Epithelial cell of esophagus (primary cell): ENCODE measurements at regions not wholly inside any gene's neighbourhood (a gene's known extent, or its start where the extent isn't known, plus 50 kb on each side); places are given as distances from the start of the nearest gene placed in this dataset.

Experiments
- DNase-seq: peaks from one replicate; pipeline ENCODE4 v3.0.0; 2010; ENCODE audit warnings: low read depth
- H3K4me3 ChIP-seq: 2 replicates; pipeline ENCODE4 v1.5.1; 2011; ENCODE audit warnings: mild to moderate bottlenecking, low read length, control low read depth
- TF ChIP-seq, protein P1 (sequence below): IDR thresholded peaks from 2 replicates; pipeline ENCODE4 v1.5.1; 2011; ENCODE audit warnings: low read depth, mild to moderate bottlenecking, low read length, control low read depth, inconsistent platforms; ENCODE audit not compliant: insufficient read depth; ENCODE audit errors: missing control alignments

DNA sequence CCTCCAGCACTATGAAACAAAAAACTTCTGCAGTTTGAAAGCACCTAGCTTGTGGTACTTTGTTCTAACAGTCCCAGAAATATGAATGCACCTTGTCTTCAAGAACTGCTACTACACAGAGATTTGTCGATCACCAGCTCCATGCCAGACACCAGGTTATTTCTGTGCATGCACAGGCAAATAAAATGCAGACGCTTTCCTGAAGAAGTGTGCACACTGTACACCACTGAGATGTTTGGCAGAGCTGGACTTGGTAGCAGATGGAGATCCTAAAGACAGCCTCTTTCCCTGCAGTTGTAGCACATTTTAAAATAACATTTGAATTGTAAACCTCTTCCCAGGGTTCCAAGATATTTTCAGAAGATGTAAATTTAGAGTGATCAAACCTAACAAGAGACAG is 730.0 kb downstream of the MTRR start:
- TF ChIP-seq, protein P1, sequence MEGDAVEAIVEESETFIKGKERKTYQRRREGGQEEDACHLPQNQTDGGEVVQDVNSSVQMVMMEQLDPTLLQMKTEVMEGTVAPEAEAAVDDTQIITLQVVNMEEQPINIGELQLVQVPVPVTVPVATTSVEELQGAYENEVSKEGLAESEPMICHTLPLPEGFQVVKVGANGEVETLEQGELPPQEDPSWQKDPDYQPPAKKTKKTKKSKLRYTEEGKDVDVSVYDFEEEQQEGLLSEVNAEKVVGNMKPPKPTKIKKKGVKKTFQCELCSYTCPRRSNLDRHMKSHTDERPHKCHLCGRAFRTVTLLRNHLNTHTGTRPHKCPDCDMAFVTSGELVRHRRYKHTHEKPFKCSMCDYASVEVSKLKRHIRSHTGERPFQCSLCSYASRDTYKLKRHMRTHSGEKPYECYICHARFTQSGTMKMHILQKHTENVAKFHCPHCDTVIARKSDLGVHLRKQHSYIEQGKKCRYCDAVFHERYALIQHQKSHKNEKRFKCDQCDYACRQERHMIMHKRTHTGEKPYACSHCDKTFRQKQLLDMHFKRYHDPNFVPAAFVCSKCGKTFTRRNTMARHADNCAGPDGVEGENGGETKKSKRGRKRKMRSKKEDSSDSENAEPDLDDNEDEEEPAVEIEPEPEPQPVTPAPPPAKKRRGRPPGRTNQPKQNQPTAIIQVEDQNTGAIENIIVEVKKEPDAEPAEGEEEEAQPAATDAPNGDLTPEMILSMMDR: no peak
- no peak overlapping the region for H3K4me3 ChIP-seq
- no peak for DNase-seq

DNA sequence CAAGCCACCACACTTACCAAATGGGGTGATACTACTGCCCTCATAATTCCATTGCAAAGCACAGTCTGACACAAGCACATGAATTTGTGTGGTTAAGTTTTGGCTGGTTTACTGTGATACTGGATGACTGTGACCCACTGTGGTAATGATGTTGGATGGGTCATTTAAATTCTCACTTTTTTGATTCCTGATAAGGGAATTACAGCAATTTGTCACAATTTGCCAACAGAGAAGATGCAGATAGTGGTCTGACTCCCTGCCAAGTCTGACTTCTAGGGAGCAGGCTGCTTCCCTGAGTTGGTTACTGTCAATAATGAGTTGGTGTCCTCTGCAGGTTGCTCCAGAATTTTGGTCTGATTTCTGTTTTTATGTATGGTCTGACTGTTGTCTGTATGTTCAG is 731.9 kb downstream of the MTRR start:
- H3K4me3 ChIP-seq: no peak overlapping the region
- TF ChIP-seq, protein P1: no peak
- DNase-seq: no peak

DNA sequence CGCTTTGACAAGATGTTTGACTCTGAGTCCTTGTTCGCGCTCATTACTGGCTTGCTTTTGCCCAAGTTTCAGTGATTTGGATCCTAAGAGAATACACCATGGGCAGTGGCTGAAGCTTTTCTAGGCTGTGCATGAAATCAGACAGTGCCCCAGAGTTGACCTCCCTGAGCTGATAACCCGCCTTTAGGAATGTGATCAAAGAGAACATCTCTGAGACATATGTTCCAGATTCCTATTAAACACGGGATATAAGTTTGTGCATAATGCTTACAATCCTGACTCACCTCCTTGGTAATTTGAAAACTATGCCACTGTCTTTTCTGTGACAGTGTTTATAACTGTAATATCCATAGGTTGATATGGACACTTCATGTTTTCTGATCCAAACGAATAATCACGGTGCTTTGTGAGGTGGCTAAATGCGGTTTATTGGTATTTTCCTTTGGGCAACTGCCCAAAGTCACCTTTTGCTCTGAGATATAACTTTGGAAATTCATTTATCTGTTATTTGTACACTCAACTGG is 732.9 kb downstream of the MTRR start:
- DNase-seq: no peak
- TF ChIP-seq, protein P1: no peak

DNA sequence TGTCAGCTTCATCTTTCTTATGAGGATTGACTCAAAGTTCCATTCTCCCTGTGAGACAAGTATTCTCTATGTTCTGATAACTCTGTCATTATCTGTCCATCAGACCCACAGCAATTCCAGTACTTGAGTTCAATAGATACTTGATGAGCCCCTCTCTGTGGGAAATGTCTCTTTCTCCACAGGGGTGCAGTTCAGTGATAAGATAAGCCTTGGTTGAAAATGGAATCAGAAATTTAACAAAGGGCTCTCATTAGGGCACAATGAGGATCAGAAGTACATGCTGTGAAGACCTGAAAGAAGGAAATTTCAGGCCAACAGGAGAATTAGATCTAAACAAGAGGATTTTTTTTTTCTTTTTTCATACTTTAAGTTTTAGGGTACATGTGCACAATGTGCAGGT is 737.3 kb downstream of the MTRR start:
- TF ChIP-seq, protein P1: no peak
- no peak overlapping the region for H3K4me3 ChIP-seq
- DNase-seq: no peak

More for the DNA sequence above, 732.9 kb downstream of the MTRR start:
- H3K4me3 ChIP-seq: no peak overlapping the region

DNA sequence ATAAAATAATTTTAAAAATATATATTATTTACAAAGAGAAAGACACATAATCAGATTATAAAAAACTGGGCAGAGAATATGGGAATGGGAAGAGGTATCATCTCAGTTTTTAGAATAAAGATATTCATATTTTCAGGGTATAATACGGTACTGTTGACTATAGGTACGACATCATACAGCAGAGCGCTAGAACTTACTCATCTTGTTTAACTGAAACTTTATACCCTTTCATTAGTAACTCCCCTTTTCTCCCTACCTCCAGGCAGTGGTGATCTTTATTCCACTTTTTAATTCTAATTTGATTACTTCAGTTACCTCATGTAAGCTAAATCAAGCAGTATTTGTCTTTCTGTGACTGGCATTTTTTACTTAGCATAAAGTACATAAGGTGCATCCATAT is 742.1 kb downstream of the MTRR start:
- TF ChIP-seq, protein P1: no peak
- DNase-seq: no peak

DNA sequence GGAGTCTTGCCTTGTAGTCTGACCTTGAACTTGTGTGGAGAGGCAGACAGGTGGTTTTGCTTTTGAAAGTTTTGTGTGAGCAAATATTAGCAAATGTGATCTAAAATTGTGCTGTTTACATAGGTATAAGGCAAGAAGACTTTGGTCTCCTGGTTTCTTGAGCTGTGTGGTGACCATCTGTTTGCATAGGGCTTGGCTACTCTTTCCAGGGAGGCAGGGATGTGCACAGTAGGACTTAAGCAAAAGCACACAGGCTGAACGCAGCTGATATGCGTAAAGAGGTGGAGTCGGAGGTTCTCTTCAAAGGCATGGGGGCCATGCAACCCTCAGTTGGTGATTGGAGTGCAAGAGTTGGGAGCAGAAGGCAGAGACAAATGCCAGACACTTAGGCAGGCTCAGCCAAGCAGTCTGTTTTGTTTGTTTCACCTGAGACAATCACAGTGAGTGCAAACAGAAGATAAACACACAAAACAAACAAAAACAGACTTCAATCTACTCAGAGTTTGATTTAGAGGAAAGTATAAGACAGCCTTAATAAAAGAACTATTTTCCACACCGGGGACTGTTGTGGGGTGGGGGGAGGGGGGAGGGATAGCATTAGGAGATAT is 744.2 kb downstream of the MTRR start:
- no peak overlapping the region for H3K4me3 ChIP-seq
- DNase-seq: no peak
- TF ChIP-seq, protein P1: no peak

More for the DNA sequence above, 742.1 kb downstream of the MTRR start:
- no peak overlapping the region for H3K4me3 ChIP-seq

DNA sequence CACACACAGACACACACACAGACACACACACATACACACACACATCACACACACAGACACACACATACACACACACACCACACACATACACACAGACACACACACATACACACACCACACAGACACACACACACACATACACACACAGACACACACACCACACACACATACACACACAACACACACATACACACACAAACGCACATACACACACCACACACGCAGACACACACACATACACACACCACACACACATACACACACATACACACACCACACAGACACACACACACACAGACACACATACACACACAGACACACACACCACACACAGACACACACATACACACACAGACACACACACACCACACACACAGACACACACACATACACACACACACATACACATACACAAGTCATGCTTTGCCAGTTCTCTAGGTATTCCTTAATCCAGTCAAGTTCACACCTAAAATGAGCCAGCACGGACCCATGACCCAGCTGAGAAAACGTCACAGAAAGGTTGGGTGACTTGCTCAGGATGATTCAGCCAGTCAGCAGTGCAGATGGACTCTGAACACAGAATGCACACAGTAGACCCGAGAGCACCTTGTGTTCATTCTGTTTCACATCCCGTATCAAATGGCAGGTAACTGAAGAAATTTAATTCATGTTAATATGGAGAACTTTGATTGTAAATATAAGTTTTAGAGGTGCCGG is 746.4 kb downstream of the MTRR start:
- no peak overlapping the region for H3K4me3 ChIP-seq
- TF ChIP-seq, protein P1: no peak
- peak; percentile 3 for DNase-seq
